ENCODE measurements at regions not wholly inside any gene's neighbourhood (a gene's known extent, or its start where the extent isn't known, plus 50 kb on each side); places are given as distances from the start of the nearest gene placed in this dataset.

GRCh38 chr3:43895573-43895972, 204.8 kb downstream of the ABHD5 start:
- ATAC-seq (no peak), DNase-seq (no peak)
- intact Hi-C loops (cut with DNase I) = no loop called here
- H3K4me3 ChIP-seq (ENCODE audit: low read length) = no peak overlapping the region
- H3K27ac ChIP-seq (ENCODE audit: low read length) = no peak overlapping the region
- no peaks in the 10 kb centered on the region for H3K4me1 ChIP-seq (ENCODE audit: control insufficient read depth, insufficient read depth, low read length)
- 75% methylated on average over 4 of the region's 4 CpGs for WGBS
- no peaks in the 10 kb centered on the region for H3K9me3 ChIP-seq (ENCODE audit: control insufficient read depth, low read length)
- H3K27me3 ChIP-seq (ENCODE audit: control insufficient read depth, insufficient read depth) = no peaks in the 10 kb centered on the region

GRCh38 chr3:43902415-43902814, 211.7 kb downstream of the ABHD5 start:
- DNase-seq (no peak), ATAC-seq (no peak)
- no peaks in the 10 kb centered on the region for H3K9me3 ChIP-seq (ENCODE audit: control insufficient read depth, low read length)
- intact Hi-C loops (cut with DNase I) = no loop called here
- 91% methylated on average over 2 of the region's 2 CpGs for WGBS
- no peak overlapping the region for H3K4me3 ChIP-seq (ENCODE audit: low read length)
- peaks cover 7% of the 10 kb centered on the region for H3K4me1 ChIP-seq (ENCODE audit: control insufficient read depth, insufficient read depth, low read length)
- H3K27ac ChIP-seq (ENCODE audit: low read length) = no peak overlapping the region
- no peaks in the 10 kb centered on the region for H3K27me3 ChIP-seq (ENCODE audit: control insufficient read depth, insufficient read depth)

- intact Hi-C loops (cut with DNase I) = no loop called here
- DNase-seq = no peak
- Histone ChIP-seq H3K27me3 (ENCODE audit: control insufficient read depth, insufficient read depth) (no peaks in the 10 kb centered on the region), H3K4me1 (ENCODE audit: control insufficient read depth, insufficient read depth, low read length) (peaks cover 7% of the 10 kb centered on the region), H3K27ac (ENCODE audit: low read length) (peak overlapping the region; percentile 52), H3K4me3 (ENCODE audit: low read length) (no peak overlapping the region), H3K9me3 (ENCODE audit: control insufficient read depth, low read length) (no peaks in the 10 kb centered on the region)
- peak; percentile 61 to 73 for ATAC-seq
- 69% methylated on average over 1 of the region's 1 CpG for WGBS
Measured at GRCh38 chr3:43905157-43905556, 214.4 kb downstream of the ABHD5 start.

GRCh38 chr3:43906849-43907507, 216.2 kb downstream of the ABHD5 start:
- no peak overlapping the region for H3K27ac ChIP-seq (ENCODE audit: low read length)
- intact Hi-C loops (cut with DNase I) = no loop called here
- no peak for ATAC-seq
- no peak overlapping the region for H3K4me3 ChIP-seq (ENCODE audit: low read length)
- H3K27me3 ChIP-seq (ENCODE audit: control insufficient read depth, insufficient read depth) = no peaks in the 10 kb centered on the region
- no peaks in the 10 kb centered on the region for H3K9me3 ChIP-seq (ENCODE audit: control insufficient read depth, low read length)
- peaks cover 7% of the 10 kb centered on the region for H3K4me1 ChIP-seq (ENCODE audit: control insufficient read depth, insufficient read depth, low read length)
- no peak for DNase-seq
- WGBS = 60% methylated on average over 8 of the region's 8 CpGs

- WGBS = 20% methylated on average over 1 of the region's 1 CpG
- Histone ChIP-seq H3K4me1 (ENCODE audit: control insufficient read depth, insufficient read depth, low read length) (peaks cover 7% of the 10 kb centered on the region), H3K27me3 (ENCODE audit: control insufficient read depth, insufficient read depth) (no peaks in the 10 kb centered on the region), H3K9me3 (ENCODE audit: control insufficient read depth, low read length) (no peaks in the 10 kb centered on the region), H3K4me3 (ENCODE audit: low read length) (no peak overlapping the region), H3K27ac (ENCODE audit: low read length) (no peak overlapping the region)
- no peak for ATAC-seq
- DNase-seq = no peak
- intact Hi-C loops (cut with DNase I) = no loop called here
Measured at GRCh38 chr3:43907508-43907858, 216.7 kb downstream of the ABHD5 start.

GRCh38 chr3:43908456-43908855, 217.7 kb downstream of the ABHD5 start:
- Histone ChIP-seq H3K27me3 (ENCODE audit: control insufficient read depth, insufficient read depth) (no peaks in the 10 kb centered on the region), H3K4me1 (ENCODE audit: control insufficient read depth, insufficient read depth, low read length) (peaks cover 7% of the 10 kb centered on the region), H3K27ac (ENCODE audit: low read length) (no peak overlapping the region), H3K9me3 (ENCODE audit: control insufficient read depth, low read length) (no peaks in the 10 kb centered on the region), H3K4me3 (ENCODE audit: low read length) (no peak overlapping the region)
- ATAC-seq (no peak), DNase-seq (peak in 1 of 3 donors; percentile 25)
- intact Hi-C loops (cut with DNase I) = no loop called here
- 85% methylated on average over 5 of the region's 5 CpGs for WGBS

- intact Hi-C loops (cut with DNase I) = no loop called here
- Histone ChIP-seq H3K27ac (ENCODE audit: low read length) (peak overlapping the region; percentile 39), H3K4me3 (ENCODE audit: low read length) (no peak overlapping the region), H3K27me3 (ENCODE audit: control insufficient read depth, insufficient read depth) (no peaks in the 10 kb centered on the region), H3K9me3 (ENCODE audit: control insufficient read depth, low read length) (no peaks in the 10 kb centered on the region), H3K4me1 (ENCODE audit: control insufficient read depth, insufficient read depth, low read length) (peaks cover 7% of the 10 kb centered on the region)
- ATAC-seq (peak; percentile 69 to 71), DNase-seq (peak; percentile 55 to 72 (median 65))
- WGBS = 56% methylated on average over 3 of the region's 3 CpGs
Measured at GRCh38 chr3:43909149-43909548, 218.4 kb downstream of the ABHD5 start.

- ATAC-seq (no peak), DNase-seq (no peak)
- intact Hi-C loops (cut with DNase I) = no loop called here
- H3K27me3 ChIP-seq (ENCODE audit: control insufficient read depth, insufficient read depth) = no peaks in the 10 kb centered on the region
- H3K9me3 ChIP-seq (ENCODE audit: control insufficient read depth, low read length) = no peaks in the 10 kb centered on the region
- H3K4me1 ChIP-seq (ENCODE audit: control insufficient read depth, insufficient read depth, low read length) = peaks cover 6% of the 10 kb centered on the region
- no peak overlapping the region for H3K27ac ChIP-seq (ENCODE audit: low read length)
- 59% methylated on average over 2 of the region's 2 CpGs for WGBS
- no peak overlapping the region for H3K4me3 ChIP-seq (ENCODE audit: low read length)
Measured at GRCh38 chr3:43910750-43911149, 220.0 kb downstream of the ABHD5 start.

- no peak for DNase-seq
- Histone ChIP-seq H3K4me3 (ENCODE audit: low read length) (no peak overlapping the region), H3K27me3 (ENCODE audit: control insufficient read depth, insufficient read depth) (no peaks in the 10 kb centered on the region), H3K4me1 (ENCODE audit: control insufficient read depth, insufficient read depth, low read length) (no peaks in the 10 kb centered on the region), H3K9me3 (ENCODE audit: control insufficient read depth, low read length) (no peaks in the 10 kb centered on the region), H3K27ac (ENCODE audit: low read length) (no peak overlapping the region)
- no peak for ATAC-seq
- intact Hi-C loops (cut with DNase I) = no loop called here
- 85% methylated on average over 8 of the region's 8 CpGs for WGBS
Measured at GRCh38 chr3:43913036-43913948, 222.6 kb downstream of the ABHD5 start.

- ATAC-seq (no peak), DNase-seq (no peak)
- intact Hi-C loops (cut with DNase I) = no loop called here
- WGBS = 89% methylated on average over 2 of the region's 2 CpGs
- Histone ChIP-seq H3K9me3 (ENCODE audit: control insufficient read depth, low read length) (no peaks in the 10 kb centered on the region), H3K4me1 (ENCODE audit: control insufficient read depth, insufficient read depth, low read length) (no peaks in the 10 kb centered on the region), H3K27ac (ENCODE audit: low read length) (no peak overlapping the region), H3K4me3 (ENCODE audit: low read length) (no peak overlapping the region), H3K27me3 (ENCODE audit: control insufficient read depth, insufficient read depth) (no peaks in the 10 kb centered on the region)
Measured at GRCh38 chr3:43914269-43914668, 223.5 kb downstream of the ABHD5 start.

GRCh38 chr3:43915546-43915945, 224.8 kb downstream of the ABHD5 start:
- Histone ChIP-seq H3K4me3 (ENCODE audit: low read length) (no peak overlapping the region), H3K9me3 (ENCODE audit: control insufficient read depth, low read length) (no peaks in the 10 kb centered on the region), H3K4me1 (ENCODE audit: control insufficient read depth, insufficient read depth, low read length) (no peaks in the 10 kb centered on the region), H3K27me3 (ENCODE audit: control insufficient read depth, insufficient read depth) (no peaks in the 10 kb centered on the region), H3K27ac (ENCODE audit: low read length) (no peak overlapping the region)
- ATAC-seq (no peak), DNase-seq (no peak)
- 93% methylated on average over 1 of the region's 1 CpG for WGBS
- intact Hi-C loops (cut with DNase I) = no loop called here

Measured in right cardiac atrium (tissue), 5 donors.